Stomach (tissue), 4 donors: ENCODE measurements at regions not wholly inside any gene's neighbourhood (a gene's known extent, or its start where the extent isn't known, plus 50 kb on each side); places are given as distances from the start of the nearest gene placed in this dataset.

ENCODE experiments used
- EP300 ChIP-seq: sonication (generic); formaldehyde crosslinking; IDR thresholded peaks from one replicate; pipeline ENCODE4 v1.6.1; 2017; ENCODE audit warnings: antibody characterized with exemption
- POLR2A ChIP-seq, 4 donors: fragments of 450-650 bp; IDR thresholded peaks; one replicate each; pipeline ENCODE4 v1.6.1; 2016; ENCODE audit warnings: antibody characterized with exemption in 4 of 4, control low read depth in 2 of 4, mild to moderate bottlenecking in 1 of 4, moderate library complexity in 1 of 4
- POLR2AphosphoS5 ChIP-seq, 3 donors: sonication (generic); formaldehyde crosslinking; IDR thresholded peaks; one replicate each; pipeline ENCODE4 v1.6.1; 2016; ENCODE audit warnings: antibody characterized with exemption in 3 of 3
- TF ChIP-seq, protein P1 (sequence below), 7 experiments: fragments of 450-650 bp in 4 of 7; fragments of 200-600 bp in 3 of 7; sonication (generic) in 3 of 7; IDR thresholded peaks; one replicate each; pipeline ENCODE4 v1.5.1; 2016 to 2019; ENCODE audit warnings: antibody characterized with exemption in 7 of 7, control low read depth in 2 of 7, mild to moderate bottlenecking in 1 of 7

DNA sequence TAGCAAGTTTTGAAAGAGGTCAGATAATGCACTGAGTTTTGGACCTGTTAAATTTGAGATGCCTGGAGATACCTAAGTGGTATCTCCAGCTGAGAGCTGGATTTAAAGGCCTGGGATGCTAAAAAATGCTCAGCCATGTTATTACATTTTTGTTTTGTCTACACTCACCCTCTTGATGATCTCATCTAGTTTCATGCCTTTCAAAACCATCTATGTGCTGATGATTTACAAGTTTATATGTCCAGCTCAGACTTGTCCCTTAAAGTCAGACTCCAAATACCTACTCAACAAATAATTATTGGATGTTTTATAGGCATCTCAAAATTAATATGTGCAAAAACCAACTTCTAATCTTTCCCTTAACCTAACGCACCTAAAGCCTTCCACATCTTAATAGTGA, 103.6 kb upstream of the OR9G4 start:
- TF ChIP-seq POLR2A (IDR thresholded peaks at IDR 0.05): no peak
- no peak for TF ChIP-seq EP300
- TF ChIP-seq, protein P1, sequence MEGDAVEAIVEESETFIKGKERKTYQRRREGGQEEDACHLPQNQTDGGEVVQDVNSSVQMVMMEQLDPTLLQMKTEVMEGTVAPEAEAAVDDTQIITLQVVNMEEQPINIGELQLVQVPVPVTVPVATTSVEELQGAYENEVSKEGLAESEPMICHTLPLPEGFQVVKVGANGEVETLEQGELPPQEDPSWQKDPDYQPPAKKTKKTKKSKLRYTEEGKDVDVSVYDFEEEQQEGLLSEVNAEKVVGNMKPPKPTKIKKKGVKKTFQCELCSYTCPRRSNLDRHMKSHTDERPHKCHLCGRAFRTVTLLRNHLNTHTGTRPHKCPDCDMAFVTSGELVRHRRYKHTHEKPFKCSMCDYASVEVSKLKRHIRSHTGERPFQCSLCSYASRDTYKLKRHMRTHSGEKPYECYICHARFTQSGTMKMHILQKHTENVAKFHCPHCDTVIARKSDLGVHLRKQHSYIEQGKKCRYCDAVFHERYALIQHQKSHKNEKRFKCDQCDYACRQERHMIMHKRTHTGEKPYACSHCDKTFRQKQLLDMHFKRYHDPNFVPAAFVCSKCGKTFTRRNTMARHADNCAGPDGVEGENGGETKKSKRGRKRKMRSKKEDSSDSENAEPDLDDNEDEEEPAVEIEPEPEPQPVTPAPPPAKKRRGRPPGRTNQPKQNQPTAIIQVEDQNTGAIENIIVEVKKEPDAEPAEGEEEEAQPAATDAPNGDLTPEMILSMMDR (IDR thresholded peaks at IDR 0.05): no peak
- no peak for TF ChIP-seq POLR2AphosphoS5 (IDR thresholded peaks at IDR 0.05)
